ENCODE measurements at regions not wholly inside any gene's neighbourhood (a gene's known extent, or its start where the extent isn't known, plus 50 kb on each side); places are given as distances from the start of the nearest gene placed in this dataset.

GRCh38 chr9:20082406-20082805, 293.6 kb upstream of the SLC24A2 start:
- no peaks in the 10 kb centered on the region for H3K79me2 ChIP-seq (ENCODE audit: insufficient read depth, low read length)
- H2AFZ ChIP-seq (ENCODE audit: low read length): no peak overlapping the region
- H3K9ac ChIP-seq (ENCODE audit: low read length): no peak overlapping the region
- H3K4me2 ChIP-seq (ENCODE audit: low read length): no peak overlapping the region
- H3K27ac ChIP-seq (ENCODE audit: low read depth, low read length, poor library complexity, severe bottlenecking): no peak overlapping the region
- no peaks in the 10 kb centered on the region for H3K9me3 ChIP-seq (ENCODE audit: low read length)
- no peaks in the 10 kb centered on the region for H3K27me3 ChIP-seq (ENCODE audit: insufficient read depth, low read length)
- no peaks in the 10 kb centered on the region for H3K36me3 ChIP-seq (ENCODE audit: insufficient read depth, low read length)
- no peak for TF ChIP-seq CTCF (IDR thresholded peaks at IDR 0.05; ENCODE audit: low read length)
- no peak for TF ChIP-seq EZH2 (IDR thresholded peaks at IDR 0.05; ENCODE audit: borderline replicate concordance, low read length)
- H3F3A ChIP-seq (ENCODE audit: insufficient read depth, low read length): no peaks in the 10 kb centered on the region
- H3K4me3 ChIP-seq (ENCODE audit: low read depth, low read length, poor library complexity, severe bottlenecking): no peak overlapping the region
- H3K9me2 ChIP-seq (ENCODE audit: low read depth, low read length): no peaks in the 10 kb centered on the region
- no peaks in the 10 kb centered on the region for H4K20me1 ChIP-seq (ENCODE audit: insufficient read depth, low read length)
- H3K4me1 ChIP-seq (ENCODE audit: insufficient read depth, low read length, severe bottlenecking): no peaks in the 10 kb centered on the region

DNA sequence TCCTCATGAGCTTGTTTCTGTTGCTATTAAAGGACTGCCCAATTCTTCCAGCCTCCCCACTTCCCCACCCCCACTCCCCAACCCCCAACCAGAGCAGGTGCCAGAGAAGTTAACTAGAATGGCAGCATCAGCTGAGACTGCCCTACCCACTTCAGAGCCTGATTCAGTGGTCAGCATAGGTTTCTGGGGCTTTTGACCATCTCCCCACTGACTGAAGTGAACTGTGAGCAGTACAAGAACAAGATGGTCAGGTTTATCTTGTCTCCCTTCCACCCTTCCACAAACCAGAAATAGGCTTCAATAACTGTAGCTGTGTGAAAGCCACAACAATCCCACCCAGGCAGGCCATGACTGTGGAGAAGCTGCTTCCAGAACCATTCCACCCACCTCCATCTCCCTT, 289.4 kb upstream of the SLC24A2 start:
- no peaks in the 10 kb centered on the region for H3K4me1 ChIP-seq (ENCODE audit: insufficient read depth, low read length, severe bottlenecking)
- no peak overlapping the region for H3K9ac ChIP-seq (ENCODE audit: low read length)
- no peak overlapping the region for H2AFZ ChIP-seq (ENCODE audit: low read length)
- no peak overlapping the region for H3K27ac ChIP-seq (ENCODE audit: low read depth, low read length, poor library complexity, severe bottlenecking)
- no peaks in the 10 kb centered on the region for H3K27me3 ChIP-seq (ENCODE audit: insufficient read depth, low read length)
- TF ChIP-seq EZH2 (IDR thresholded peaks at IDR 0.05; ENCODE audit: borderline replicate concordance, low read length): no peak
- TF ChIP-seq CTCF (IDR thresholded peaks at IDR 0.05; ENCODE audit: low read length): no peak
- H3K4me3 ChIP-seq (ENCODE audit: low read depth, low read length, poor library complexity, severe bottlenecking): no peak overlapping the region
- no peaks in the 10 kb centered on the region for H3F3A ChIP-seq (ENCODE audit: insufficient read depth, low read length)
- H3K36me3 ChIP-seq (ENCODE audit: insufficient read depth, low read length): no peaks in the 10 kb centered on the region
- H3K79me2 ChIP-seq (ENCODE audit: insufficient read depth, low read length): no peaks in the 10 kb centered on the region
- H3K9me2 ChIP-seq (ENCODE audit: low read depth, low read length): no peaks in the 10 kb centered on the region
- H4K20me1 ChIP-seq (ENCODE audit: insufficient read depth, low read length): no peaks in the 10 kb centered on the region
- H3K4me2 ChIP-seq (ENCODE audit: low read length): no peak overlapping the region
- no peaks in the 10 kb centered on the region for H3K9me3 ChIP-seq (ENCODE audit: low read length)

- no peaks in the 10 kb centered on the region for H4K20me1 ChIP-seq (ENCODE audit: insufficient read depth, low read length)
- H3F3A ChIP-seq (ENCODE audit: insufficient read depth, low read length): no peaks in the 10 kb centered on the region
- H3K27ac ChIP-seq (ENCODE audit: low read depth, low read length, poor library complexity, severe bottlenecking): no peak overlapping the region
- no peaks in the 10 kb centered on the region for H3K9me2 ChIP-seq (ENCODE audit: low read depth, low read length)
- no peaks in the 10 kb centered on the region for H3K4me1 ChIP-seq (ENCODE audit: insufficient read depth, low read length, severe bottlenecking)
- H3K4me3 ChIP-seq (ENCODE audit: low read depth, low read length, poor library complexity, severe bottlenecking): no peak overlapping the region
- no peak overlapping the region for H2AFZ ChIP-seq (ENCODE audit: low read length)
- no peak overlapping the region for H3K9ac ChIP-seq (ENCODE audit: low read length)
- H3K4me2 ChIP-seq (ENCODE audit: low read length): no peak overlapping the region
- H3K27me3 ChIP-seq (ENCODE audit: insufficient read depth, low read length): no peaks in the 10 kb centered on the region
- H3K36me3 ChIP-seq (ENCODE audit: insufficient read depth, low read length): no peaks in the 10 kb centered on the region
- no peaks in the 10 kb centered on the region for H3K79me2 ChIP-seq (ENCODE audit: insufficient read depth, low read length)
- no peak for TF ChIP-seq EZH2 (IDR thresholded peaks at IDR 0.05; ENCODE audit: borderline replicate concordance, low read length)
- TF ChIP-seq CTCF (IDR thresholded peaks at IDR 0.05; ENCODE audit: low read length): no peak
- no peaks in the 10 kb centered on the region for H3K9me3 ChIP-seq (ENCODE audit: low read length)
These were observed 285.5 kb upstream of the SLC24A2 start for GRCh38 chr9:20074291-20074690.
